GM19463 (cell line): ENCODE measurements at regions not wholly inside any gene's neighbourhood (a gene's known extent, or its start where the extent isn't known, plus 50 kb on each side); places are given as distances from the start of the nearest gene placed in this dataset.

Source experiments
- ATAC-seq: cut with Tn5 transposase; IDR thresholded peaks from one replicate; pipeline ENCODE4 v1.9.1; 2021; ENCODE audit warnings: mild to moderate bottlenecking, moderate library complexity; ENCODE audit not compliant: unreplicated experiment

DNA sequence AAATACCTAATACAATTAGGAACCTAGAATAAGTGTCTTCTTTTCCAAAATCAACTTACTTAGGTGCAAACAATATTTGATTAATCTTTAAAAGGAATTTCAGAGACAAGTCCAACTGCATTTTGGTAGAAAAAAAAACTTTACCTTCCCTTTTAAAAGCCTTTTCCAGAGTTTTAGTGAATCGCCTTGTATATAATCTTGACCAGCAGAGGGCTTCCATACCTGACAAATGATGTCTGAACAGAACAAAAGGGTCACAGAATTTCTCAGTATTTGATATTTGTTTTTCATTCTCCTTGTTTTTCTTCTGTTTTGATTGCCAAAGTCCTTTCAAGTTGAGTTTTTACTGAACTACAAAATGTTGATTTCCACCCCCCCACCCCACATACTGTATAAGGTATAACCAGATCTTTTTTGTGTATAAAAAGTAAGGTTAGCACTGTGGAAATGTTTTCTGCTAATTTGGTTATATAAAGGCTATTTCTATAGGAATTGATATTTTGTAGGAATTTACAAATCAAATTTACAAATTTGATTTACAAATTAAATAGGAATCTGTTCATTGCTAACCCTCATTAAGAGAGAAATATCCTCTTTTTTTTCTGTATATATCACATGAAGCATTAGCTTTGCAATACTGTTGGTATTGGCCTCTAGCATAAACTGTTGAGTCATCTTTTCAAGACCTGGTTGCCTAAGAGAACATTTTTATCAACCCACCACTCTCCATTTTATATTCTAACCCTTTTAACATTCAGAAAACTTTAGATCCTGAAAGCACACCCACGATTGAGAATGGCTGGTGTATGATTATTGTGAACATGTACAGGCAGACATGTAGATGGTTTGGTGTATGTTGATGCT is 464.1 kb upstream of the RARB start:
- no peak for ATAC-seq

DNA sequence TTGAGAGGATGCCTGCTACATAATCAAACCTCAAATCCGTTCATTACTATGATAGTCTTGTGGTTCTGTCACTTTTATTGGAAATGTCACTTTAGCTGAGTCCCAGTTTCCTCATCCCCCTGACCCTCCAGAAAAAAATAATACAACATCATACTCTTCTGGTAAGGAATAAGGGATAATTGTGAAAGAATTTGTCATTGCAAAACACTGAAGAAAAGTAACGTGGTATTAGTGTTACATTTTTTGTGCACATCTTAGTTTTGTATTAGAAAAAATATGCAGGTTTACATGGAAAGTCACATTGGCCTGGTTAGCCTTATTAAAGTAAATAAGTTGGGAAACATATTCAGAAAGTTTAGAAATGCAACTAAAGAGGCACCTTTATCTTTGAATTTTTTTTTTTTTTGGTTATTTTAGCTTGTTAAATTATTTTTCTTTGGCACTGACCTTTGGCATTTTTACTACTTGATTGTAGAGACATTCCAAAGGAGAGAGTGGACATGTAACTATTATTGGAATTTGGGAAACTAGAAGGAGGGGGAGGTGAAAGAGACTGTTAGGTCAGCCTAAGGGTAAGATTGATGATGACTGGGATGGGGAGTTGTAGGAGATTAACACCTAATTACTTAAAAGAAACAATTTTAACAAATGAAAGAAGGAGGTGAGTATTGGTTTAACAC is 462.2 kb upstream of the RARB start:
- ATAC-seq, result no peak

DNA sequence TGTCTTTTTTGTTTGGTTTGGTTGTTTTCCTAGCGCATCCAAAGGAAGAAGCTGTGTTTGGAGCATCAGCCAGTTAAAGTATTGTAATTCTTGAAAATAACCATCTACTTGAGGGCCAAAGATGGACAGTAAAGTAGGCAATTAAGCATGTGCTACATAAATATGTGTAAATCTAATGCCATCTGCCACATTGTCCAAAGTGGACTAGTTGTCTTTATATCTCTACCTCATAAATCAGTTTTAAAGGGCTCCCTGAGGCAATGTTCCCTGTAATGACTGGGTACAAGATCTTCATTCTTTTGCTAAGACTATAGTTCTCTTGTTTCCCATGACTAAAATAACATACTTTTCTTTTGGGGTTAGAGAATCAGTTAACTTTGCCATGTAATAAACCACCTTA is 460.0 kb upstream of the RARB start:
- ATAC-seq, result no peak

DNA sequence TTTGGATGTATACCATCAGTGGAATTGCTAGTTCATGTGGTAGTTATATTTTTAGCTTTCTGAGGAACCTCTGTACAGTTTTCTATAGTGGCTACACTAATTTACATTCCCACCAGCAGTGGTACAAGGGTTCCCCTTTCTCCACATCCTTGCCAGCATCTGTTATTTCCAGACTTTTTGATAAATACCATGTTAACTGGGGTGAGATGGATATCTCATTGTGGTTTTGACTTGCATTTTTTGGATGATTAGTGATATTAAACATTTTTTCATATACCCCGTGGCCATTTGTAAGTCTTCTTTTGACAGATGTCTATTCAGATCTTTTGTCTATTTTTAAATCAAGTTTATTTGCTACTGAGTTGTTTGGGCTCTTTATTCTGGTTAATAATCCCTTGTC is 455.6 kb upstream of the RARB start:
- no peak for ATAC-seq

DNA sequence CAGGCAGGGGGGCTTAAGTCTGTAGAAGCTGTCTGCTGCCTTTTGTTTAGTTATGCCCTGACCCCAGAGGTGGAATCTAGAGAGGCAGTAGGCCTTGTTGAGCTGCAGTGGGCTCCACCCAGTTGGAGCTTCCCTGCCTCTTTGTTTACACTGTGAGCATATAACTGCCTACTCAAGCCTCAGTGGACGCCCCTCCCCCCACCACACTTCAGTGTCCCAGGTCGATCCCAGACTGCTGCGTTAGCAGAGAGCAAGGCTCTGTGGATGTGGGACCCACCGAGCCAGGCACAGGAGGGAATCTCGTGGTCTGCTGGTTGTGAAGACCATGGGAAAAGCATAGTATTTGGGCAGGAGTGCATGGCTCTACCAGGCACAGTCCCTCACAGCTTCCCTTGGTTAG is 446.8 kb upstream of the RARB start:
- ATAC-seq, result no peak

DNA sequence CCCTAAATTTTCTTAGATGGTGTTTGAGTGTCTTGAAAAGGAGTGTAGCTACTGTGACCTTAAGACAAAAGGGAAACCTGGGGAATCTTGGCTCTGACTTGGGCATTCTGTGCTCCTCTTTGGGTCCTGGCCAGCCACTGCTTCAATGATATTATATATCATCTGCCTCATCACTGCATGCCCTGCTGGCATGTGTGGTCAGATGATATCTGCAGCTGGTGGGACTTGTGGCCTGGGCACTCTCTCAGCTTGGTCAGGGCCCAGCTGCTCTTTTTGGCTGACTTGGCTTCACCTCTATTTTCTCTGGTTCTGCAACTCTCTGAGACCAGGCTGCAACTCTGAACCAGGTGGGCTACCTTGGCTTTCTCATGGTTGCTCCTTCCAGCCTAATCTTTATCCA is 446.1 kb upstream of the RARB start:
- ATAC-seq, result no peak

DNA sequence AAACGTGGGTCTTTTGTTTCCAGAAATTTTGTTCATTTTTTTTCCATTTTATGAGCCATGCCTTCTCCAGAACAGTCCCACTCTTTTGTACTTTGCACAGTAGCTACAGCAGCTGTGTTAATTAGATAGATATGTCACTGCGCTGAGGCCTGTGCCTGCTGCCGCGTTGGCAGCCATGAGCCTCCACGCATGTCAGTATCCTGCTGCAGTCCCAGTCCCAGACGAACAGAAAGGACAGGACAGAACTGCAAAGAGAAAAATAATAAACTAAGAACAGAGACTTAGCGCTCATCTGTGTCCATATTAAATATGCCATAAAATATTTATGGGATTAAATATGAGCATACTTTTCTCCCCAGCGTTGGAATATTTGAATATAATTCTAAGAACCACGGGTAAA is 442.4 kb upstream of the RARB start:
- ATAC-seq, result no peak

DNA sequence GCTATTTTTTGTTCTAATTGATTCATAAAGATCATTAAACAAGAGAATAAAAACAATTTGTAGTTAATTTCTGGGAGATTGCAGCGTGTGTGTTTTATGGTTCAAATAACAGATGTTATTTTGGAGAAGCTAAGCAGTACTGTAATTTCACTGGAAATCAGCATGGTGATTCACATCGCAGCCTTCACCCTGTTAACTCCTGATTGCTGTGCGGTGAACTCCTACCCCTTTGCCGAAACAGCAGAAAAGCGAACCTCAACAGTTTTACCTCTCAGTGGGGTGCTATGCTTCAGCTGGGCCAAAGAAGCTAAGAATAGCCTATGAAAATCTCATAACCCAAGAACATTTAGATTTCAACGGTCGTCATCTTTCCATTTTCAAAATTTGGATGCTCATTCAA is 441.5 kb upstream of the RARB start:
- no peak for ATAC-seq

DNA sequence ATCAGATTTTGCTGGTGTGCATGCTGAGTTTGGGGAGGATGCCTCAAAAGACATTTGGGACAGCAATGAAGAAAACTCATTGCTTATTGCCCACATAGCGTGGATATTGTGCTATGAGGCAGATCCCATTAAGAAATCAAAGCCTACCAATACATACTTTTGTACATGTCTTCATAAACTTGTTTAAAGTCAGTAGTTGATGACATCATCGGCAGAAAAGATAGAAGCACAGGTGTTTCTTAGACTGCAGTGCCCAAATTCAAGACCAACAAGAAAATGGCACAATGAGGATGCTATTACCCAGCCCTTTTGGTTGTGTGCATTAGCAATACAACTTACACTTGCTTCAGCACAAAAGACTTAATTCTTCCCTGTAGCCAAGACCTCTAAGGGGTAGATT is 428.7 kb upstream of the RARB start:
- ATAC-seq, result no peak

DNA sequence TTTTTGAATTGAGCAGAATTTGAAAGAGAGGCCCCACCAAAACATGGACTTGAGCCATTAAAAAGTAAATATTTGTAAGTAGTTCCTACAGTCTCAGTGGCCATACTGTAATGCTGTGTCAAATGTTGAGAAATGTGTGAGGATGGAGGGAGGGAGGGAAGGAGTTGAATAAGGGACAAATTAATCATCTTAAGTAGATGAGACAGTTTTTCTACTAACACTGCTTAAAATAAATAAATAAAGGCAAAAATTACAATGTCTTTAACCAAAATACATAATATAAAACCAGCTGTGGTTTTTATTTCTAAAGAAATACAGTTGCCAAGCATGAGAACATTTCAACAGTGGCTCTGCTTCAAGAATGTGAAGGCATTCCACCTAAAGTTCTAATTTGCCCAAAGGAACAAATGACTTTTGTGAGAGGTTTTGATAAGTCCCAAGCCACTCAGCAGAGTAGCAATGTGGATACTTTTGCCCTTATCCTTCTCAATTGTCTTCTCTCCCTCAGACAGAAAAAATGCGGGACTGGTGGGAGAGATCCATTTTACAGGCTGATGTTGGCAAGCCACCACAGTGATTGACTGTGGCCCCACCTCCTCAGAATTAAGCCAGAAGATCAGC is 427.0 kb upstream of the RARB start:
- no peak for ATAC-seq

DNA sequence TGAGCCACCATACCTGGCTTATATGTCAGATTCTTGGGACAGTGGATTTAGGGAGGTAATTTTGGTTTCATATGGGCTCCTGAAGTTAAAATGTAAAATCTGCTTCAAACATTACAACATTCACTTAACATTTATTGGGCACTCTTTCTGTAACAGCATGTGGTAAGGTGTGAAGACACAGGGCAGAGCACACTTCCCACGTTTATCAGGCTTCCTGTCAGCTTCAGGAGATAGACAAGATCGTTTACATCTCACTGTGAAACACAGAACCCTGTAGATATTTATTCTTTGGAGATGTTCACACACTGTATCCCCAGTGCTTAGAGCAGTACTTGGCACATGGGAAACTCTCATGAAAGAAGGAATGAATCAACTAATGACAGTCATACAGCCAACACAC is 426.0 kb upstream of the RARB start:
- no peak for ATAC-seq

DNA sequence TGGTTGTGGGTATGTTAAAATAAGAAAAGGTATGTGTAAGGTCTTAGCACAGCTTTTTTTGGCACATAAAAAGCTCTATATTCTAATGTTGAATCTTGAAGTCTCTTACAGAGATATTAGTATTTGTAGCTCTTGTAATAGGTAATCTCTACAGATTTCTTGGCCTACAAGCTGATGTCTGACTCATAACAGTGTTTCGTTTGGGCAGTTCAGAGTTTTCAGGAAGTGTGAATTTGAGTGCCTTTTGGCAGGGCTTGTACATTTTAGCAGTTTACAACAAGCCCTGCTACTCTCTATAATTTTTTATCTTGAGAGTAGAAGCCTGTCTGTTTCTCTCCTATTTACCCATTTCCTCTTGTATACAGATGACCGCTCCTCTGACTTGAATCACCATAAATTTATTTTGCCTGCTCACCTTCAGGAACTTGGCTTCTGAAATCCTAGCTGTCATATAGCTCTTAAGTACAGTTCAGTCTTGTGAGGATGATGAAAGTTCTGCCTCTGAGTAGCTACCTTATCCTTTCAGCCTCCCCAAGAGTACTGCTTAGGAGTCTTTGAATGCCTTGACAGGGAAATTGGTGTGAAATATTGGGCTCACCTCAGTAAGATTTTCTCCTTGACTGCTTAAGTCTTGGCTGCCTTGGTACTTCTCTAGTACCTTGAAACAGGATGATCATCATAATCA is 419.9 kb upstream of the RARB start:
- ATAC-seq, result peak; percentile 97

DNA sequence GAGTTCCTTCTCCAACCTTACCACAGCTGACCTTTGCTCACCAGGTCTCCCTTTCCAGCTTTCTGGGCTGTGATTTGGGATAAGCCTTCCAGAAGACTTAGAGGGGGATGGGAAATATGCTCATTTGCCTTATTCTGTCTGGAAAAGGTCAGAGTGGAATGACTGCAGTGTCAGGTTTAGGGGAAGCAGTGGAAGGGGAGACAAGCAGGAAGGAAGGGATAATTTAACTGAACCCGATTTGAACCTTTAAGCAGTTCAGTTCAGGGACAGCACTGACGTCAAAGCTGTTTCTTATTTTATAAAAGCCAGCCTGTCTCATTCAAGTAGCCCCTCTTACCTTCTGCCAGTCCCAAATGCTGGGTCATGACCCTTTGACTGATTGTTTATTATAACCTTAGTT is 418.4 kb upstream of the RARB start:
- ATAC-seq, result no peak

DNA sequence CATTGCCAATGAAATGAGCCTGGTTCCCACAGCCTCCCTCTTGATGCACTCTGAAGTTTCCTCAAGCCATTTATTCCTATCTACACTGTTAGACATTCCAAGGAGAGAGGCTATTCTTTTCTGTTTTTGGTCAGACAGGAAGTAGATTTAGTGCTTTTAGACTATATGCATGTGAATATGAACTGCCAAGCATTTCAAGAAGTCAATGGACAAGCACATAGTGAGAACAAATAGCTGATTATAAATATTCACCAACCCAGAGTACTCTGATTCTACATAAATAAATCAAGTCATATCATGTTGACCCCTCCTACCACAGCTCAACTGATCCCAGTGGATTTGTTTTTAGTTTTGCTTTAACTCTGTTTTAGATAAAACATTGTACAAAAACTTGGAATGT is 412.5 kb upstream of the RARB start:
- ATAC-seq, result no peak

DNA sequence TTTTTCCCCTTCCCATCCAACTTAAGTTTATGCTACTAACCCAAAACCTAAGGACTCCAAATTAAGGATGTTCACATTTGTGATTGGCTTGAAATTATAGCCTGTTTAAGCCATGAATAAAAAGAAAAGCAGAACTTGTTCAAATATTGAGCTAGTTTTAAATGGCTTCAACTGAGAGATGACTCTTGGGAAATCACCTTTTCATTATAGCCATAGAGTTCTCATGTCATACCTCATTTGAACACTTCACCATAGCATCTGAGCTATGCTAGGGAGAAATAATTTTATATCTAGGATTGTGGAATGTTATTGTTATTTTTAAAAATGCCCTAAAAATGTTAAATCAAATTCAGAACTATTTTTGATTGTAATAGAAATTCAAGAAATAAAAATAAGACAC is 409.2 kb upstream of the RARB start:
- ATAC-seq, result no peak

DNA sequence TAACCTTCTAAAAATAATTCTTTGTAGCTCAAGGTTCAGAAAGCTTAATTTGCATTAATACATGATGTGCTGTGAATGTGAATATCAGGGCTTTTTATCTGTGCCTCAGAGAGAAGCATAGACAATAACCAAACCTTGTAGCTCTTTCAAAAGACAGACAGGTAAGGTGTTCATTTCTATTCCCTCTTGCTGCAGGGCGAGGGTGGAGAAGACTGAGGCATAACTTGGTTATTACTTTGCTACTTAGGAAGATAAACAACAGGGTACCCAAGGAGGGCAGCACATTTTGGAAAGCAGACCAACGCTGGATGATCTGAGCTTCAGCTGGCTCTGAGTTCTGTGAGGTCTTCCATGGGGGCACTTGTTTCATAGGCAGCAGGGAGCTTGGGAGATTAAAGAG is 408.6 kb upstream of the RARB start:
- ATAC-seq, result no peak

DNA sequence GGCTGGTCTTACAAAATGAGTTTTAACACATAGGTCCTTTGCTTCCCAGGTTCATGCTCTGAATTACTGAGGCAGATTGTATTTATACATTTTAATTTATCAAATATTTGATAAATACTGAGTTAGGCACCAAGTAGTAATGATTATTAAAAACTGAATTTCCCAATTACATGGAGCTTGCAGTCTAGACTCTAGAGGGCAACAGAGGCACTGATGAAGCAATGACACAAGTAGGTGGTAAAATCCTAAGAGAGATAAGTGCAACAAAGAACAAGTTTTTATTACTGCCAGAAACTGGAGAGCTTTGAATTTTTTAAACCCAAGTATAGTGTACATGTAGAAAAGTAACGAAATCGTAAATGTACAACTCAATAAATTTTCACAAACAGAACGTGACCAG is 406.2 kb upstream of the RARB start:
- ATAC-seq, result no peak

DNA sequence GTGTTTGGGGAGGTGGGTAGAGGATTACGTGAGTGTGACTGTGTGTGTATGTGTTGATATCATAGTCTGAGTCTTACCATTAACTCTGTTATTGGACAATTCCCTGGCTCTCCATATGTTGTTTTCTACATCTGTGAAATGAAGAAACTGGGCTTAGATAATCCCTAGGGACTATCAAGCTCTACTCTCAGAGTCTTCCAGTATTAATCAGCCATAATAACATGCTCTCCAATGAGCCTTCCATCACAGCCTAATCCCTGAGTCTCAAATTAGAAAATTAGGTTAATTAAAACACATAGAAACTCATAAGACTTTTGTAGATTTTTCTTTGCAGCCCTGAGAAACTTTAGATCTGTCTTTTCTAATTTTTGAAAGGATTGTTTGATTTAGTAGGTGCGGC is 404.2 kb upstream of the RARB start:
- no peak for ATAC-seq

DNA sequence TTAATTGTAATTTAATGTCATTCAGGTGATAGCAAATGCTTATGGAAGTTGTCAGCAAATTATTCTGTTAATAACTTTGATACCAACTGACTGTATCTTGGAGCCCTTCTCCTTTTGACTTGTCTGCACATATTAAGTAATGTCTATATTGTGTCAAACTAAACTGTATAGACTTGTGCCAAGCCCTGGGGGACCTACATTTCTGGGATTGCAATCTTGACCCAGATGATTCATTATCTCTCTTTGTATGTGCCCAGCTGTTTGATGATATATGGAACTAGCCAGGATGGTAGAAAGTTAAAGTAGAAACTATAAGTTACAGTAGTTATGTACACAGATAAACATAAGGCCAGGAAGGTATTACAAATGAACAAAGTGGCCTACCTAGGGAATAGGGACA is 402.8 kb upstream of the RARB start:
- no peak for ATAC-seq

DNA sequence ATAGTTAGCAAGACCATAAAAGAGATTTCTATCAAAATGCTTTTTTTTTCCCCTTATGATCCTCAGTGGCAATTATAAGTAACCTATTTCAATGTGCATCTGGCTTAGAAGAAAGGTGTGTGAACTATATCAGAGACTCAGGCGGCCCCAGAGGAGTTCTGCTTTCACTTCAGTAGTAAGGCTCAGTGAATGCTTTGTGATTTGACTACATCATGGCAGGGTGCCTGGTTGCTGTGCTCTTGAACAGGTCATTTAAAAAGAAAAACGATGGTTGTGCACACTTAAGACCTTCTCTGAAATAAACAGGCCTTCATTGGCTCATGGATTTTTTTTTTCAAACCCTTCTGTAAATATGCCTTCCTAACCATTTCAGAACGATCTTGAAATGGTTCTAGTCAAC is 400.4 kb upstream of the RARB start:
- no peak for ATAC-seq

DNA sequence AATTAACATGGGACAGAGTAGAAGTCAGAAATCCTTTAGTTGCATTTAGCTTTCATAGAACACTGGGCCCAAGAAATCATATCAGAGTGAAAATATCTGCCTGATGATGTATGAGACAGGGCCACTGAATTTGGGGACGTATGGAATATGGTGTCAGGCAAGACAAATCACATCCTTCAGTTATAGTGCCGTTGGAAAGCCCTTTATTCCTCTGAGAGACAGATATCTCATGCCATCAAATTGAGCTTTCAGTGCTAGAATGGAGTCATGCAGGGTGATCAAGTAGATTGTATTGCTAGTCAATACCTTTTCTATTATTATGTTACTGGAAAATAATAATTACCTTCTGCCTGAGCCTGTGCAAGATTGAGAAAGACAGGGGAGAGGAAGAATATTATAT is 398.2 kb upstream of the RARB start:
- ATAC-seq, result no peak

DNA sequence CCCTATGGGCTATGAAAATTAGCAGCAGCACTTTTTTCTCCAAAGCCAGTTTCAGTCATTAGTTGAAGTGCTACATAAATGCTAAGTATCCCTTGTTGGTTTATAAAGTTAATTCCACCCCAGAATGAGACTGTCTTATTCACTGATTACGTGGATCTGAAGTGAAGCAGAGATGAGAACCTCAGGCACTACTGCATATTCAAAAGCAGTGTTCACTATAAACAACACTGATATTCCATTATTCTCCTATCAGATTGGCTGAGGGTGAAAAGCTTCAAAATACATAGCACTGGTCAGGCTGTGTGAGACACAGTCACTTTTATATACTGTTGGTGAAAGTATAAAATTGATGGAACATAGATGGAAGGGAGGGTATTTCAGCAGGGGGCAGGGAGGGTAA is 395.7 kb upstream of the RARB start:
- no peak for ATAC-seq
